ENCODE measurements at regions not wholly inside any gene's neighbourhood (a gene's known extent, or its start where the extent isn't known, plus 50 kb on each side); places are given as distances from the start of the nearest gene placed in this dataset.

DNA sequence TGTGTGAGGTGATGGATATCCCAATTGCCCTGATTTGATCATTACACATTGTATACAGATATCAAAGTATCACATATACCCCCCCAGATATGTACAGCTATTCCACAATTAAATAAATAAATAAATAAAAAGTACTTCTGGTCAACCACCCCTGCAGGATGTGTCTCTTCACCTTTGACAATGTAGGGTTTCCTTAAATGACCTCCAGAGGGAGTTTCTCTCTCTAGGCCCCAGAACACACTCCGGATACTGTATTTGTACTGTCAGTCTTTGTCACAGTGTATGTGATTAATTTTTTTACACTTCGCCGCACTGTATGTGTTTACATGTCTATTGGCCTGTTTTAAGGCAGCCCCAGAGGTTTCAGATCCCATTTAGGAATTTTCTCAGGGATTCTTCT, 123.6 kb downstream of the ADCYAP1R1 start:
- no peak for TF ChIP-seq CTCF (tag by site-specific recombination; IDR thresholded peaks at IDR 0.05)
- no peak for TF ChIP-seq ZNF433 (tag by site-specific recombination; IDR thresholded peaks at IDR 0.05; ENCODE audit: low read depth)
- TF ChIP-seq ZNF221 (tag by site-specific recombination; IDR thresholded peaks at IDR 0.05; ENCODE audit: borderline replicate concordance), result no peak
- no peak for TF ChIP-seq TCF7L2 (IDR thresholded peaks at IDR 0.05; ENCODE audit: borderline replicate concordance, low read depth, low read length)
- no peak for TF ChIP-seq ZSCAN30 (tag by site-specific recombination; IDR thresholded peaks at IDR 0.05)
- no peak for TF ChIP-seq TRIM28 (IDR thresholded peaks at IDR 0.05; ENCODE audit: borderline replicate concordance, low read length)
- TF ChIP-seq ZNF24 (tag by site-specific recombination; IDR thresholded peaks at IDR 0.05), result no peak
- no peak for TF ChIP-seq ZNF223 (tag by site-specific recombination; IDR thresholded peaks at IDR 0.05)
- no peak for TF ChIP-seq SCRT2 (tag by site-specific recombination; IDR thresholded peaks at IDR 0.05)
